ENCODE measurements at regions not wholly inside any gene's neighbourhood (a gene's known extent, or its start where the extent isn't known, plus 50 kb on each side); places are given as distances from the start of the nearest gene placed in this dataset.
"Not testable (repeated sequence)": the region's sequence is repeated elsewhere in the genome, so short reads cannot be mapped to it uniquely, and the experiment has no call there.

DNA sequence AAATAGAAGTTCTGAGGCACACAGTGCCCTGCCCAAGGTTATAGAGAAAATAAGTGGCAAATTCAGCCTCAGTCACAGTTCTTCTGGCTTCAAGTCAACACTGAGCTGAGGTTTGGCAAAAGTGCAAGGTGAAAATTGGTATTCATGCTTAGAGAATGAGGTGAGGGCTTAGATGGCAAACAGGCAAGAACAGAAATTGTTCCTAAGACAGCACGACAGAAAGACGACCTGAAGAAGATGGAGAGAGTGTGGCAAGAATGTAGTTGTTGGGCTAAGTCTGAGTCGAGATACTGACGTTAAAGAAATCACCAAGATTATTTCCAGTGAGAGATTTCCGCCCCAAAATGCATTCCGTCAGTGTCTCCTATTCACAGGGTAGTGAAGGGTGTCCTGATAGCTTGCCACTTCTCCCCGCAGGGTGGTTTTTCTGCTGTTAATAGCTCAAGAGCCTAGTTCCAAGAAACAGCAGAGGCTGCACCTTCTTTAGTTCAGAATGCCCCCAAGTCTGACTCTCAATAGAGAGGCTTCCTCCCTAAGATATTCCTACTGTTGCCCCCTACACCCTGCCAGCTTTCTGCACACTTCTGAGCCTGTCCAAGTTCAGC is 260.8 kb upstream of the AMIGO2 start:
- no peak for DNase-seq

GRCh38 chr12:47337581-47337980 is 257.8 kb upstream of the AMIGO2 start:
- DNase-seq, result no peak

- not testable (repeated sequence) for DNase-seq
These were observed 253.6 kb upstream of the AMIGO2 start for GRCh38 chr12:47333271-47333858.

DNA sequence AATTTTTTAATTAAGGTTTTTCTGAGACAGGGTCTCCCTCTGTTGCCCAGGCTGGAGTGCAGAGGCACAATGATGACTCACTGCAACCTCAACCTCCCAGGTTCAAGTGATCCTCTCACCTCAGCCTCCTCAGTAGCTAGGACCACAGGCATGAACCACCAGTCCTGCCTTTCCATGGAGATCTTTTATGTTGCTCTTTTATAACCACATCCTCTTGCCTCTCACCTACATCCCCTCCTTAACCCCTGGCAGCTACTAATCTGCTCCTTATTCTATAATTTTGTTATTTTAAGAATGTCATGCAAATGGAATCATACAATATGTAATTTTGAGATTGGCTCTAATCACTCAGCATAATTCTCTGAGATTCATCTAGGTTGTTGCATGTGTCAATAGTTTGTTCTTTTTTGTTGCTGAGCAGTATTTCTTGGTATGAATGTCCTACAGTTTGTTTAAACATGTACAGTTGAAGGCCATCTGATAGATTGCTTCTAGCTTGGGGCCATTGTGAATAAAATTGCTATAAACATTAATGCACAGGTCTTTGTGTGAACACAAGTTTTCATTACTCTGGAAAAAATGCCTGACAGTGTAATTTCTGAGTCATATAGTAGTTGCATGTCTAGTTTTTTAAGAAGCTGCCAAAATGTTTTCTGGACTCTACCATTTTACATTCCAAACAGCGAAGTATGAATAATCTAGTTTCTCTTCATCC is 249.2 kb upstream of the AMIGO2 start:
- DNase-seq, result no peak

DNA sequence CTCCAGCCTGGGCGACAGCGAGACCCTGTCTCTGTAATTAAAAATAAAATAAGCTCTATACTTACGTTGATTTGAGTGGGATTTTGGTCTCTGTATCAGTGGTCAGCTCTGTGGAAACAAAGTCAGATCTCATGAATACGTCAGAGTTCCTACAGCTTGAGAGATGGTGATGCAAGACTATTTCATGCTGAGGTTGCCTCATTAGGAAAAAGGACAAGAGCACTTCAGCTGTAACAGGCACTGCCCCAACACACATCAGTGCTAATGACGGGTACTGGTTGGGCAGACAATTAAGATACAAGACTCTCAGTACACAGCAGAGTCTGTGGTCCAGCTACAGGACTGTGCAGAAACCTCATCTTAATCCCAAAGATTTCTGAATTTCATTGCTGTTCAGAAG is 246.4 kb upstream of the AMIGO2 start:
- DNase-seq, result no peak

GRCh38 chr12:47323802-47324201 is 244.0 kb upstream of the AMIGO2 start:
- no peak for DNase-seq

GRCh38 chr12:47321436-47321835 is 241.7 kb upstream of the AMIGO2 start:
- no peak for DNase-seq

DNA sequence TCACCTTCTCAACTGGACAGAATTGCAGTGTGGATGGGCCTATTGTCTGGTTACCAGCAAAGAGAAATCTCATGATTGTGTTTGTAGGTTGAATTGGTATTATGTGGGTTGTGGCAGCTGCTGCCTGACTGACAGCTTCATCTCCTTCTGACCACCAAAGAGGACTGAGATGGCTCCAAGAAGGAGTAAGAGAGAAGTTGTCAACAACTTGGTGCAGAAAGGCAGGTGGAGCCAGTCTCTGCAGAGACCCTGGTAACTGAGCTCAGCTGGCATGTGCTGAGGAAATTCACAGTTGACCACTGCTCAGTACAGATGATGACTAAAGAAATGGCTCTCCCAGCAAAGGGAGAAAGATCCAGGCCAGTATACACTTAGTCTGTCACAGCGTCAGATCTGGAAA is 240.0 kb upstream of the AMIGO2 start:
- DNase-seq, result no peak

GRCh38 chr12:47318963-47319362 is 239.2 kb upstream of the AMIGO2 start:
- DNase-seq, result no peak

DNA sequence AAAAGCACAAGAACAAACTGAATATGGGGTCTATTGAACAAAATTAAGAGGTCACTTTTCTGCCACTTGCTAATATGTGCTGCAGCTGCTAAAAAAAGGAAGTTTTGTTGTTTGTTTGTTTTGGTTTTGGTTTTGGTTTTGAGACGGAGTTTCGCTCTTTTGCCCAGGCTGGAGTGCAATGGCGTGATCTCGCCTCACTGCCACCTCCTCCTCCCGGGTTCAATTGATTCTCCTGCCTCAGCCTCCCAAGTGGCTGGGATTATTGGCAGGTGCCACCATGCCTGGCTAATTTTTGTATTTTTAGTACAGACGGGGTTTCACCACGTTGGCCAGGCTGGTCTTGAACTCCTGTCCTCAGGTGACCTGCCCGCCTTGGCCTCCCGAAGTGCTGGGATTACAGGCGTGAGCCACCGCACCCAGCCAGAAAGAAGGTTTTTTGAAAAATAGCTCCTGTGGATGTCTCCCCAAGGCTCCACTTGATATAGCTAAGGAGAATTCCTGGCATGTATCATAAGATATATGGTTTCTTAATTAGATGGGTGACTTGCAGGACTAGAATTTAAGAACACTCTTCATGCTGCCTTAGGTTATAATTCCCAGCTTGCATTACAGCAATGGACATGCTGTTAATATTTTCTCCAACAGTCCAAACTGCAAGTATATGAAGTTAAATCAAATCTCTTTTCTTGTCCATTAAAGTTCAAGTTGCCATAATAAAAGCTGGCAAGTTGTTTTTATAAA is 237.6 kb upstream of the AMIGO2 start:
- DNase-seq, result no peak

GRCh38 chr12:47316609-47317049 is 236.9 kb upstream of the AMIGO2 start:
- DNase-seq, result no peak

DNA sequence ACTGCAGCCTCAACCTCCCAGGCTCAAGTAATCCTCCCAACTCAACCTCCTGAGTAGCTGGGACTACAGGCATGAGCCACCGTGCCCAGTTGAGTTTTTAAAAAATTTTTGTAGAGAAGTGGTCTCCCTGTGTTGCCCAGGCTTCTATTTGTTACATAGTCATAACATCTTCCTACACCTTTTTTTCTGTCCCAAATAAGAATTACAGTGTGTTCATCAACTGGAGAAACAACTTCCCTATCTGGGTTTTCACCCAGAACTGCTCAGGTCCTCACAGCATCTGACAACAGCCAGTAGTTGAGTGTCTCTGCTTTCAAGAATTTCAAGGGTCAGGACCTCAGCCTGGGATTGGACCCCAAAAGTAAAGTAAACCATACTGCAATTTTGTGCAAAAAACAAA is 235.2 kb upstream of the AMIGO2 start:
- no peak for DNase-seq

- DNase-seq, result no peak
These were observed 233.2 kb upstream of the AMIGO2 start for GRCh38 chr12:47312808-47313426.

DNA sequence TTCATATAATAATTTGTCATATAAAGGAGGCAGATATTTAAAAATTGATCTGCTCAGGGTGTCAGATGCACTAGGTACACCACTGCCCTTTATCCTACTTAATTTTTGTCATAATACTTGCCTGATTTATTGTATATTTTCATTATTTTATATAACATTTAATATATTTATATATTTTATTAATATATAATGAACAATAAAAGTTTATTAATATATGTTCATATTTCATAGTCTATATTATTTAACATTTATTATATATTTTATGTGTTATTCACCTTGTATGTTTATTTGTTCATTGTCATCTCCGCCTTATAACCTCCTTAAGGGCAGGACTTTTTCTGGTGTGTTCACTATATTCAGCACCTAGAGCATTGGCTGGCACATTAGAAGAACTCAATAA is 232.4 kb upstream of the AMIGO2 start:
- DNase-seq, result no peak

DNA sequence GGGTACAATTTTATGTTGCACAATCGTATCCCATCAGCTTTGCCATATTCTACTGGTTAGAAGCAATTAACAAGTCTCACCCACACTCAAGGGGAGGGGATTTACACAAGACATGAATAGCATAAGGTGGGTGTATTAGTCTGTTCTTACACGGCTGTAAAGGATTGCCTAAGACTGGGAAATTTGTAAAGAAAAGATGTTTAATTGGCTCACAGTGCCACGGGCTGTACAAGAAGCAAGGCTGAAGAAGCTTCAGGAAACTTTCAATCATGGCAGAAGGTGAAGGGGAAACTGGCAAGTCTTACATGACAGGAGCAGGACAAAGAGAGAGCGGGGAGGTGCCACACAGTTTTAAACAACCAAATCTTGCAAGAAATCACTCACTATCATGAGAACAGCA is 231.8 kb upstream of the AMIGO2 start:
- DNase-seq, result no peak

DNA sequence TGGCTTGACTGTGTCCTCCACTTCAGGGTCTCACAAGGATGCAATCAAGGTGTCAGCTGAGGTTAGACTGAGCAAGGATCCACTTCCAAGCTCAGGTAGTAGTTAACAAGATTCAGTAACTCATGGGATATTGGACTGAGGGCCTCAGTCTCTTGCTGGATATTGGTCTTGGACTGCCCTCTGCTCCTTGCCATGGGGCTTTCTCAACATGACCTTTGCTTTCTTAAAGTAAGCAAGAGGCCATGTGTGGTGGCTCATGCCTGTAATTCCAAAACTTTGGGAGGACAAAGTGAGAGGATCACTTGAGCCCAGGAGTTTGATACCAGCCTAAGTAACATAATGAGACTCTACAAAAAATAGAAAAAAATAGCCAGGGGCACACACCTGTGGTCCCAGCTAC is 231.3 kb upstream of the AMIGO2 start:
- DNase-seq, result no peak

DNA sequence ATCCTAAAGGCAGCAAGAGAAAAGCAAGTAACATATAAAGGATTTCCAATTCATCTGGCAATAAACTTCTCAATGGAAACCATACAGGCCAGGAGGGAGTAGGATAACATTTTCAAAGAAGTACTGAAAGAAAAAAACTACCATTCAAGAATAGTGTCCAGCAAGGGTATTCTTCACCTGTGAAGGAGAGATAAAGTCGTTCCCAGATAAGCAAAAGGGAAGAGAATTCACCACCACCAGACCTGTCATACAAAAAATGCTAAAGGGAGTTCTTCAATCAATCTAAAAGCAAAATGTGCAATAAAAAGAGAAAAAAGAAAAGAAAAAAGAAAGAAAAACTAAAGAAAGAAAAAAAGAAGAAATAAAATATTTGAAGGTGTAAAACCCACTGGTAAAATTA is 228.9 kb upstream of the AMIGO2 start:
- peak; percentile 50 for DNase-seq

DNA sequence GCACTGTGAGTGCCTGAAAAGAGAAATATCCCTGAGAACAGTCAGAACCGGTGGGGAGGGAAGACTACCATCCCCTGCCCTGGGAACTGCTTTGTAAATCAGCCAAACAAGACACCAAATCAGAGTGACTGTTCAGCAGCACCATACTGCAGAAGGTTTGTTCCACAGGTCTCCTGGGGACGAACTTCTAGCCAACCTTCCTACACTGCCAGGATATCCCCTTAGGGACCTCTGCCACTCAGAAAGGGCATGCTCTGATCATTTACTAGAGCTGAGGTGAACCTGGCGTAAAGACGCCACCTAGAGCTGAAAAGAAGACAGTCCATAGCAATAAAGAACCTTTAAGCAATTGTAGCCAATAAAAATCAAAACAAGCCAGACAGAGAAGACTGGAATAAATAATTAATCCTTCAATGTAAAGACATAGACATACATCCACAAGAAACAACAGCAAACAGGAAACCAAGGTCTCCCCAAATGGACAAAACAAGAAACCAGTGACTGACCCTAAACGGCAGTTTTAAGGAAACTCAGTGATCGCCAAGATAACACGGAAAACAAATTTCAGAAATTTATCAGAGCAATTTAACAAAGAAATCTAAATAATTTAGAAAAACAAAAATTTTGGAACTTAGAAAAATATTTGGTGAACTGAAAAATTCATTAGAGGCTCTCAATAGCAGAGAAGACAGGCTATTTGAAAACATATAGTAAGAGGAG is 228.1 kb upstream of the AMIGO2 start:
- peak; percentile 91 for DNase-seq

- DNase-seq, result peak; percentile 69
These were observed 227.3 kb upstream of the AMIGO2 start for GRCh38 chr12:47306773-47307679.

DNA sequence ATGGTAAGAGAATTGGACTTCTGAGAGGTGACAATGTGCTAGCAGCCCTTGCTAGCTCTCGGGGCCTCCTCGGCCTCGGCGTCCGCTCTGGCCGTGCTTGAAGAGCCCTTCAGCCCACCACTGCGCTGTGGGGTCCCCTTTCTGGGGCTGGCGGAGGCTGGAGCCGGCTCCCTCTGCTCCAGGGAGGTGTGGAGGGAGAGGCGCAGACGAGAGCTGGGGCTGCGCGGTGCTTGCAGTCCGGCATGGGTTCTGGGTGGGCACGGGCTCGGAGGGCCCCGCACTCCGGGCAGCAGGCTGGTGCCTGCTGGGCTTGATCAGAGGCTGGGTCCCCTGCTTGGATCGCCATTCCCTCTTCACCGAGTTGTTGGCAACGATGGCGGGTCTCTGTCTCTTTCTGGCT is 226.4 kb upstream of the AMIGO2 start:
- DNase-seq, result no peak

GRCh38 chr12:47305464-47305863 is 225.7 kb upstream of the AMIGO2 start:
- DNase-seq, result no peak
